ENCODE measurements at regions not wholly inside any gene's neighbourhood (a gene's known extent, or its start where the extent isn't known, plus 50 kb on each side); places are given as distances from the start of the nearest gene placed in this dataset.
"Not testable (repeated sequence)": the region's sequence is repeated elsewhere in the genome, so short reads cannot be mapped to it uniquely, and the experiment has no call there.

GRCh38 chr2:235413064-235413463, 80.8 kb upstream of the AGAP1 start:
- no peak for DNase-seq

- no peak for DNase-seq
Measured at GRCh38 chr2:235414422-235414821, 79.4 kb upstream of the AGAP1 start.

GRCh38 chr2:235416858-235417499, 76.9 kb upstream of the AGAP1 start:
- peak; percentile 6 for DNase-seq

GRCh38 chr2:235418918-235419317, 74.9 kb upstream of the AGAP1 start:
- no peak for DNase-seq

GRCh38 chr2:235419996-235420395, 73.8 kb upstream of the AGAP1 start:
- peak; percentile 20 for DNase-seq

- no peak for DNase-seq
Measured at GRCh38 chr2:235421618-235422017, 72.2 kb upstream of the AGAP1 start.

- DNase-seq = no peak
Measured at GRCh38 chr2:235430366-235431083, 63.3 kb upstream of the AGAP1 start.

GRCh38 chr2:235432741-235433520, 60.9 kb upstream of the AGAP1 start:
- no peak for DNase-seq

- DNase-seq = no peak
Measured at GRCh38 chr2:235433860-235434259, 60.0 kb upstream of the AGAP1 start.

GRCh38 chr2:235439959-235440662, 53.7 kb upstream of the AGAP1 start:
- no peak for DNase-seq

- not testable (repeated sequence) for DNase-seq
Measured at GRCh38 chr2:235443580-235443979, 50.3 kb upstream of the AGAP1 start.
